HG03558 (cell line): ENCODE measurements at regions not wholly inside any gene's neighbourhood (a gene's known extent, or its start where the extent isn't known, plus 50 kb on each side); places are given as distances from the start of the nearest gene placed in this dataset.
"Not testable (repeated sequence)": the region's sequence is repeated elsewhere in the genome, so short reads cannot be mapped to it uniquely, and the experiment has no call there.

Source experiments
- ATAC-seq: cut with Tn5 transposase; IDR thresholded peaks from one replicate; pipeline ENCODE4 v1.9.1; 2021; ENCODE audit warnings: moderate number of reproducible peaks; ENCODE audit not compliant: unreplicated experiment; ENCODE audit errors: extremely low read depth

- no peak for ATAC-seq
These were observed 316.4 kb upstream of the ID2 start for GRCh38 chr2:8365331-8365910.

- no peak for ATAC-seq
These were observed 314.0 kb upstream of the ID2 start for GRCh38 chr2:8367833-8368232.

GRCh38 chr2:8368463-8368862, 313.4 kb upstream of the ID2 start:
- ATAC-seq, result no peak

GRCh38 chr2:8369522-8369921, 312.3 kb upstream of the ID2 start:
- no peak for ATAC-seq

GRCh38 chr2:8370258-8370802, 311.5 kb upstream of the ID2 start:
- no peak for ATAC-seq

- ATAC-seq, result no peak
These were observed 310.2 kb upstream of the ID2 start for GRCh38 chr2:8371653-8372052.

GRCh38 chr2:8374782-8375181, 307.1 kb upstream of the ID2 start:
- no peak for ATAC-seq

- ATAC-seq, result no peak
These were observed 305.0 kb upstream of the ID2 start for GRCh38 chr2:8376603-8377410.

GRCh38 chr2:8378016-8378810, 303.6 kb upstream of the ID2 start:
- ATAC-seq, result no peak

- ATAC-seq, result no peak
These were observed 302.7 kb upstream of the ID2 start for GRCh38 chr2:8379128-8379527.

- no peak for ATAC-seq
These were observed 302.3 kb upstream of the ID2 start for GRCh38 chr2:8379549-8379948.

- no peak for ATAC-seq
These were observed 301.8 kb upstream of the ID2 start for GRCh38 chr2:8380026-8380425.

GRCh38 chr2:8380566-8380965, 301.3 kb upstream of the ID2 start:
- no peak for ATAC-seq

- no peak for ATAC-seq
These were observed 299.4 kb upstream of the ID2 start for GRCh38 chr2:8382485-8382884.

GRCh38 chr2:8386748-8387147, 295.1 kb upstream of the ID2 start:
- ATAC-seq, result not testable (repeated sequence)

GRCh38 chr2:8388781-8389180, 293.1 kb upstream of the ID2 start:
- no peak for ATAC-seq

GRCh38 chr2:8389431-8390108, 292.3 kb upstream of the ID2 start:
- ATAC-seq, result no peak

GRCh38 chr2:8391126-8391525, 290.7 kb upstream of the ID2 start:
- no peak for ATAC-seq

- no peak for ATAC-seq
These were observed 290.3 kb upstream of the ID2 start for GRCh38 chr2:8391584-8391983.

- no peak for ATAC-seq
These were observed 289.6 kb upstream of the ID2 start for GRCh38 chr2:8392098-8392866.
